MCF 10A (cell line): ENCODE measurements at regions not wholly inside any gene's neighbourhood (a gene's known extent, or its start where the extent isn't known, plus 50 kb on each side); places are given as distances from the start of the nearest gene placed in this dataset.

Source experiments
- BruUV-seq: library from RNA; stranded (reverse); fragments of 400-500 nt; replicated peaks from 2 replicates; lab custom pipeline; 2021; lab: Mats Ljungman, UMichigan
- CTCF ChIA-PET: fragments of 300-600 bp; sonication (Branson Sonifier 250); formaldehyde crosslinking; extraction: SDS; loops from one replicate; lab custom pipeline; 2021; ENCODE audit warnings: antibody characterized with exemption, inconsistent platforms; lab: Yijun Ruan, JAX
- POLR2A ChIA-PET: fragments of 300-600, 350-650 bp; sonication (Branson Sonifier 250); formaldehyde crosslinking; extraction: SDS; loops from one replicate; lab custom pipeline; 2020; ENCODE audit warnings: antibody characterized with exemption, inconsistent platforms; lab: Yijun Ruan, JAX
- DNase-seq: peaks from one replicate; pipeline ENCODE4 v3.0.0-alpha.2; 2018; ENCODE audit not compliant: unreplicated experiment
- H3K27ac Mint-ChIP-seq: one replicate; pipeline ENCODE4 v1.8.0; 2022; ENCODE audit warnings: mild to moderate bottlenecking, low read depth, mixed read lengths; ENCODE audit not compliant: unreplicated experiment
- H3K27me3 Mint-ChIP-seq: one replicate; pipeline ENCODE4 v1.8.0; 2022; ENCODE audit warnings: mixed read lengths; ENCODE audit not compliant: insufficient read depth, unreplicated experiment
- H3K36me3 Mint-ChIP-seq: one replicate; pipeline ENCODE4 v1.8.0; 2022; ENCODE audit warnings: mild to moderate bottlenecking, moderate library complexity, mixed read lengths; ENCODE audit not compliant: insufficient read depth, unreplicated experiment
- H3K4me1 Mint-ChIP-seq: one replicate; pipeline ENCODE4 v1.8.0; 2022; ENCODE audit warnings: mixed read lengths; ENCODE audit not compliant: insufficient read depth, unreplicated experiment
- H3K4me3 Mint-ChIP-seq: one replicate; pipeline ENCODE4 v1.8.0; 2022; ENCODE audit warnings: mild to moderate bottlenecking, moderate library complexity, mixed read lengths; ENCODE audit not compliant: unreplicated experiment
- H3K9me3 Mint-ChIP-seq: one replicate; pipeline ENCODE4 v1.8.0; 2022; ENCODE audit warnings: mixed read lengths; ENCODE audit not compliant: unreplicated experiment
- CTCF ChIP-seq: fragments of 200-600 bp; IDR thresholded peaks from one replicate; pipeline ENCODE4 v1.8.0; 2022; ENCODE audit warnings: antibody characterized with exemption, mild to moderate bottlenecking; ENCODE audit not compliant: unreplicated experiment
- intact Hi-C: fragments of 100-400 bp; cut with micrococcal nuclease; formaldehyde crosslinking; loops from 2 replicates; pipeline ENCODE4 v1.14.1; 2022

- no peak for DNase-seq
- TF ChIP-seq CTCF: no peak
- H3K27ac Mint-ChIP-seq: no peak overlapping the region
- H3K4me3 Mint-ChIP-seq: no peak overlapping the region
- peaks cover 8% of the 10 kb centered on the region for H3K9me3 Mint-ChIP-seq
- no peaks in the 10 kb centered on the region for H3K36me3 Mint-ChIP-seq
- no peaks in the 10 kb centered on the region for H3K4me1 Mint-ChIP-seq
- POLR2A ChIA-PET: interaction anchor here (0.5 kb wide), 1 partner anchor 496 kb away, joined by 3 read pairs; no protein-coding TSS in a partner anchor
- BruUV-seq: no TSS peak
- H3K27me3 Mint-ChIP-seq: no peaks in the 10 kb centered on the region
- CTCF ChIA-PET: interaction anchor here (2.0 kb wide), 1 partner anchor 8 kb away, joined by 9 read pairs; no protein-coding TSS in a partner anchor
- intact Hi-C loops: no loop called here
Measured at GRCh38 chr2:58688813-58689212, 447.7 kb upstream of the FANCL start.

- Mint-ChIP-seq H3K36me3 (no peaks in the 10 kb centered on the region), H3K27me3 (no peaks in the 10 kb centered on the region), H3K9me3 (peaks cover 8% of the 10 kb centered on the region), H3K27ac (no peak overlapping the region), H3K4me1 (no peaks in the 10 kb centered on the region), H3K4me3 (no peak overlapping the region)
- no peak for DNase-seq
- POLR2A ChIA-PET: interaction anchor here (0.7 kb wide), 2 partner anchors 19 to 1615 kb away, joined by 3 read pairs; no protein-coding TSS in a partner anchor
- TF ChIP-seq CTCF: no peak
- intact Hi-C loops: no loop called here
- CTCF ChIA-PET: interaction anchor here (0.9 to 1.0 kb wide), 2 partner anchors 11 to 114 kb away, joined by 3 read pairs; no protein-coding TSS in a partner anchor
- BruUV-seq: no TSS peak
Measured at GRCh38 chr2:58686776-58687175, 445.7 kb upstream of the FANCL start.

DNA sequence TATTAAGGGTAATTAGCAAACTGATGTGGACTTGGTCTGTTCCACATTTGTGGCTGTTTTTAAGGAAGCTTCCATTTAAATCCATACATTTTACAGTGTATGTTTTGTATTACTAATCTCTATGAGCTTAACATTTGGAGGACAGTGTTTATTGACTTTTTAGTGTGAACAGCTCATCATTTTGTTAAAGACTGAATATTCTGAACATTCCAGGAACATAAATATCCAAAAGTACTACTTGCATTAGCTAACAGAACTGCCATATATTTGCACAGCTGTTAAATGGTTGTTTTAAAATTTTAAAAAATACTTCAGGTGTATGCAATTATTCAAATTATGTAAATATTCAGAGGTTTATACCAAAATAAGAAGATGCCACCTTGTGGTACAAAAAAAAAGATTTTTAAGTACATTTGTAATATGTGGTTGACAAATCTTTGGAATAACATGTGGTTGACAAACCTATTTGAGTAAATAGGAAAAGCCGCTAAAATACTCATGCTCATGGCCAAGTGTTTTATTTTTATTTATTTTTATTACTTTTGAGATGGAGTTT is 439.7 kb upstream of the FANCL start:
- peak; percentile 3 for DNase-seq
- BruUV-seq: no TSS peak
- CTCF ChIA-PET: interaction anchor here (0.5 to 2.6 kb wide), 34 partner anchors 9 to 1785 kb away, joined by 3 to 72 read pairs (median 4); no protein-coding TSS in a partner anchor
- intact Hi-C loops: loop anchor here (1.0 to 5.0 kb wide), 5 partner anchors 64 to 919 kb away; no protein-coding TSS in a partner anchor
- Mint-ChIP-seq H3K9me3 (no peaks in the 10 kb centered on the region), H3K27ac (no peak overlapping the region), H3K27me3 (no peaks in the 10 kb centered on the region), H3K36me3 (no peaks in the 10 kb centered on the region), H3K4me1 (no peaks in the 10 kb centered on the region), H3K4me3 (no peak overlapping the region)
- POLR2A ChIA-PET: interaction anchor here (0.6 to 1.3 kb wide), 3 partner anchors 110 to 1869 kb away, joined by 3 to 6 read pairs (median 4); no protein-coding TSS in a partner anchor
- TF ChIP-seq CTCF: peak; percentile 26

GRCh38 chr2:58677748-58678147 is 436.6 kb upstream of the FANCL start:
- no peaks in the 10 kb centered on the region for H3K27me3 Mint-ChIP-seq
- H3K36me3 Mint-ChIP-seq: no peaks in the 10 kb centered on the region
- intact Hi-C loops: no loop called here
- no peak overlapping the region for H3K27ac Mint-ChIP-seq
- POLR2A ChIA-PET: interaction anchor here (0.7 kb wide), 1 partner anchor 230 kb away, joined by 3 read pairs; no protein-coding TSS in a partner anchor
- no peak for DNase-seq
- no peak overlapping the region for H3K4me3 Mint-ChIP-seq
- H3K4me1 Mint-ChIP-seq: no peaks in the 10 kb centered on the region
- TF ChIP-seq CTCF: no peak
- CTCF ChIA-PET: interaction anchor here (0.6 to 1.5 kb wide), 2 partner anchors 106 to 919 kb away, joined by 3 to 7 read pairs; no protein-coding TSS in a partner anchor
- H3K9me3 Mint-ChIP-seq: no peaks in the 10 kb centered on the region
- BruUV-seq: no TSS peak
